HK-2 (cell line): ENCODE measurements at regions not wholly inside any gene's neighbourhood (a gene's known extent, or its start where the extent isn't known, plus 50 kb on each side); places are given as distances from the start of the nearest gene placed in this dataset.
"Not testable (repeated sequence)": the region's sequence is repeated elsewhere in the genome, so short reads cannot be mapped to it uniquely, and the experiment has no call there.

Source experiments
- DNase-seq: peaks from one replicate; pipeline ENCODE4 v3.0.0-alpha.2; 2018; ENCODE audit not compliant: unreplicated experiment

DNA sequence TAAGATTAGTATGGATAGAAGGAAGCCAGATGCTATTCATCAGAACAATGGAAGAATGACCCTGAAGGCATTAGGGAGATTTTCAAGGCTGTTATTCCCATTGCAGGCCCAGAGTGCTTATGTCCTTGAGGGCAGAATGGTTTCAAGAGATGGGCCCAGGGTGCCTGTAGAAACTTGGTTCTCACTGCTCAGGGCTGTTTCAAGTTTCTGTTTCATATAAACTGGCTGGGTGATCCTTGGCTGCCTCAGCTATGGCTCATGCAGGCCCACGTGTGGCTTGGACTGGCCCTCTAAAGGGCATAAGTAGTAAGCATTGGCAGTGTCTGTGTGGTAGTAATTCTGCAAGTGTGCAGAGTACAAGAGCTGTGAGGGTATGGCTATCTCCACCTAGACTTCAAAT lies 540.9 kb upstream of the MAN1A1 start:
- no peak for DNase-seq

DNA sequence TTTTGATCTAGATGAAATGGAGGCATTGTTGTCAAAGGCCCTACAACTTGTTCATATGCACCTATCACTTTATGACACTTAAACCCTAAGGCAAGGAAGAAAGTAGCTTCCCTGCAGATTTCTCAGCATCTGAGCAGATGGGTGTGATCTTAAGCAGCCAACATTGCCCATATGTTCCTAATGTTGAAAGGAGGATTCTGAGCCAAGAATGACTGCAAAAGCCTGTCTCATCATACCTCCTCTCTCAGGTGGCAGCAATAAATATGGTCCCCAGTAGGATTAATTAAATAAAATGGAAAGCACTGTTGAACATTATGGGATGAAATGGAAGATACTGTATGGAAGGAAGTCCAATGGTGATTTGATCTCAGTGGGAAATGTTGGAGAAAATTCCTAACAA lies 538.1 kb upstream of the MAN1A1 start:
- no peak for DNase-seq

DNA sequence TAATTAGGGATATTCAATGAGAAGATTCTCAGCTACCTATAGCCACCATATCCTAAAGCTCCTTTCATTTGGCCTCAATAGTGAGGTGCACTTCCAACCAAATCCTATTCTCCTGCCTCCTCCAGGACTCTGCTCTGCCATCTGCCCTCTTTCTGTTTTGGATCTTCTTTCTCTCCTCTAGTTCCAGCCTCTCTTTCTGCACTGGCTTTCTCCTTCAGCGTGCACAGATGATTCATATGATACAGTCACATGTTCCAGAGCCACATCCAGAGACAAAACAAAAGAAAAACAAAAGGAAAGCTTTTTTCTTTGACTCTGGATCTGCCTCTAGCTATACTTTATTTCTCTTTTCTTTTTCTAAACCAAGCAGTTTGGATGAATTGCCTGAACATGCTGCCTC lies 531.9 kb upstream of the MAN1A1 start:
- no peak for DNase-seq

GRCh38 chr6:119880840-119881239 lies 531.3 kb upstream of the MAN1A1 start:
- no peak for DNase-seq

DNA sequence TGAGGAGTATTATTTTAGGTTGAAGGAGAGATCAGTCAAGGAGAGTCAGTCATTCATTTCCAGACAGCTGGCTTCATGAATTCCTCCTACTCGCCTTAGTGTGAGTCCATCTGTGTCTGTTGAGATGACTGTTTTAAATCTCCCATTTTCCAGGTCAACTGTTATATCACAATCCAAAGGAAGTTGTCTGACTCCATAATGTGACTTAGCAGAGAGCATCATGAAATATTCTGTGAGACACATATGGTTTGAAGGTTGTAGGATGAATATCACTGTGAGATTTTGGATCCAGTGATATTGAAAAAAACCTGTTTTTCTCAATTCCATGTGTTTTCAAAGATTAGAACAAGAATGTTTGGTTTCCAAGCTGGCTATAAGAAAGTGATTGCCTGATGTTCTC lies 530.2 kb upstream of the MAN1A1 start:
- DNase-seq = no peak

DNA sequence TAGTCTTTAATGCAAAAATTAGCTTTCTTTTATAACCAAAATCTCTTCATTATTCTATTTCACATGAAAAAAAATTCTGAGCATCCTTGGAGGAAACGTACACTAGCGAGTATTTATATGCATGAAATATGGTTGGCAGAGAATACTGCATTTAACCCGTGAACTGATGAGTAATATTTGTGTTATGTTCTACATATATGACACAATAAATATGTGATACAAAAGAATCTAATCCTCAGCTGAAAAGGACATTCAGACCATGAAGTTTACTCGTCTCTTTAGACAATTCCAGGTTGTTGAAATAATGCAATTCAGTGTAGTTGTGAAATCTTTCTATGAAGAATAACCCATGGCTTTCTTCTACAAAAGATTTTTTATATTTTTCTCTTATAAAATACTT lies 524.8 kb upstream of the MAN1A1 start:
- DNase-seq = no peak

- DNase-seq = no peak
Measured at GRCh38 chr6:119873107-119873506, 523.5 kb upstream of the MAN1A1 start.

DNA sequence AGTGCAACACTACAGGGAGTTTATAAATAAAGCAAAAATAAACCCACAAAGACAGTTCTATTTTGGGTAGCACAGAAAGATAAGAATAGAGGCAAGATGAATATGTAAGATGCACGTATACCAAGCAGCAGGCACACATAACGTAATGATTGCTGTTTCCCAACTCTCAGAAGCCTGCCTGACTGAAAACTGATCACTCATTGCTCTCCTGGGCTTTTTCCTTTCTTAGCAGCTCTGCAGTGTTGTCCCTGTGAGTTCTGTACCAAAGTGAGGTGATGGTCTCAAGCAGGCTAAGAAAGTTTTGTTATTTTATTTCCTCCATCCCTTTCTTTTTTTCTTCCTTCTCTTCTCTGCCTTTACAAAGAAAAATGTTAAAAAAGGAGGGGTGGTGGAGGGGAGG lies 522.0 kb upstream of the MAN1A1 start:
- no peak for DNase-seq

DNA sequence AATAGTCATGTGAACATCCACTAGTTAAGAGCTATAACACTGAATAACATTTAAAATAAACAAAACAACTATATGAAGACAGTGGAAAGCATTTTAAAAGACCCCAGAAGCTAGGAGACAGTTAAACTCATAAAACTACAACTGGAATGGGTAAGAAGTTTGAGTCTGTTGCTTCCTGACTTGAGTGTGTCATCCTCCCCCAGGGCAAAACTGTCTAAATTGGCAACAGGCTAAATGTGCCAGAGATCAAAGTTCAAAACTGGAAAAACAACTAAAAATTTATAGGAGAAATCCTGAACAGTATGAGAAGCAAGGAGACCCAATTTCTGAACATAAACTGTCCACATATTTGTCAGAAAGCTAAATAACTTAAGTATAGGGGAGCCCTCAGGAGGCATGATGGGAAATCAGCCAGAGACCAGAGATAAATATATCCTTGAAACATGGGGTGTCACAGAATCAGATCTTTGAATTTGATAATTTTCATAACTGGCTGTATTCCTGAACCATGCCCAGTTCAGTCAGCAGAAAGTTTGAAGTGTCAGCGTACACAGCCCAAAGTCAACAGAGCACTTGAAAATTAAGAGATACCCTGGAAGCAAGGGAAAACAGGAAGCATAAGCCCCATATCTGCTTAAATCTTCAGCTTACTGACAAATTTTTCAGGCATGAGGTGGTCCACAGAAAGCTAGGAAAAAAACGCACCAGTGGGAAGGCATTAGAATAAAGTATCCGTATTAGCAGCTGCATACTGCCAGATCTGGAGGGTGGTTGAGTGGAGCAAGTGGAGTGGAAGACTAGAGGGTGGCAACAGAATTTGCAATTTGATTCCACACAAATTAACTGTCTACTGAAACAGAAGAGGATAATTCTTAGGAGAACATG lies 516.1 kb upstream of the MAN1A1 start:
- DNase-seq = no peak

DNA sequence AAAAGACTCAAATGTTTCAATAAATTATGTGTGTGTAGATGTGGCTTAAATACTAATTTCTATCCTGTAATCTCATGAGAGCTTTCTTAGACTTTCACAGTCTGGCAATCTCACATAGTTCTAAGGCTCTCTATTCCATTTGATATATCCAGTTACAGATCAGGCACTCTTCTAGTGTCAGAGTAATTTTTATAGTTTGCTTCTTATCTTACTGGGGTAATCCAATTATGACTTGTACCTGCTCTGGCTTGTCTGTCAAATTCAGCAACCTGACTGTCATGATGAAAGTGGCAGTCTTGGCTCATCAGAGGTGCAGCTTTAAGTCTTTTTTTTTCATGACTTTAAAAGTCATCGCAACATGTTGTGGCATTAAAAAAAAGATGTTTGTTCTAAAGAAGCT lies 513.2 kb upstream of the MAN1A1 start:
- DNase-seq = no peak

- no peak for DNase-seq
Measured at GRCh38 chr6:119858901-119859300, 509.3 kb upstream of the MAN1A1 start.

- no peak for DNase-seq
Measured at GRCh38 chr6:119856136-119856535, 506.6 kb upstream of the MAN1A1 start.

DNA sequence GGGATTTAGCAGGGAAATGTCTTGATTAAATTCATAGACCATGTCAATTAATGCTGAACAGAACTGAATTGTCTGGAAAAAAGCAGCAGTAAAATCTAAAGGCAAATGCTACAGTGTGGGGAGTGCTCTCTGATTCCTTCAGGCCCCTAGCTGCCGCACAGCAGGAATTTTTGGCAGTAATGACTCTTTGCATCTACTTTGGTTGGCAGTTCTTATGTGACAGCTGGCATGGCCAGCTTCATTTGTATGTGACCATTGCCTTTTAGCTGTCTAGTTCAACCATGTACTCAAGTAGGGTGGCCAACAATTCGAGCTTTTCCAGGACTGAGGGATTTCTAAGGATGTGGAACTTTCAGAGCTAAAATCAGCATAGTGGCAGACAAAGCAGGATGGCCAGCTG lies 499.1 kb upstream of the MAN1A1 start:
- DNase-seq = no peak

DNA sequence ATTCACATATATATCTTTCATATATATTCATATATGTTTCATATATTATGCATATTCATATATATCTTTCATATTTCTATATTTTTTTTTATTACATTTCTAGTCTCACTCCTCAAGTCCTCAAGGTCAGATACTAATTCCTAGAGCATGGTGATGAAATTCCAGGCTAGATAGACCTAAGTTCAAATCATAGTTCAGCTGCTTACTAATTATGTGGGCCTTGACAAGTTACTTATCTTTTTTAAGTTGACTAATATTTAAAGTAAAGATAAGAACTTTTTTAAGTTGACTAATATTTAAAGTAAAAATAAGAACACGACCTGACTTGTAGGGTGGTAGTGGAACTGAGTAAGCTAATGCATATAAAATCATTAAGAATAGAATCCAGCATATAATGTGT lies 495.6 kb upstream of the MAN1A1 start:
- DNase-seq = no peak

GRCh38 chr6:119844387-119844786 lies 494.8 kb upstream of the MAN1A1 start:
- no peak for DNase-seq

GRCh38 chr6:119842191-119842590 lies 492.6 kb upstream of the MAN1A1 start:
- DNase-seq = no peak

GRCh38 chr6:119838043-119838442 lies 488.5 kb upstream of the MAN1A1 start:
- no peak for DNase-seq

GRCh38 chr6:119834418-119834817 lies 484.9 kb upstream of the MAN1A1 start:
- DNase-seq = no peak

GRCh38 chr6:119832411-119832810 lies 482.9 kb upstream of the MAN1A1 start:
- DNase-seq = no peak

DNA sequence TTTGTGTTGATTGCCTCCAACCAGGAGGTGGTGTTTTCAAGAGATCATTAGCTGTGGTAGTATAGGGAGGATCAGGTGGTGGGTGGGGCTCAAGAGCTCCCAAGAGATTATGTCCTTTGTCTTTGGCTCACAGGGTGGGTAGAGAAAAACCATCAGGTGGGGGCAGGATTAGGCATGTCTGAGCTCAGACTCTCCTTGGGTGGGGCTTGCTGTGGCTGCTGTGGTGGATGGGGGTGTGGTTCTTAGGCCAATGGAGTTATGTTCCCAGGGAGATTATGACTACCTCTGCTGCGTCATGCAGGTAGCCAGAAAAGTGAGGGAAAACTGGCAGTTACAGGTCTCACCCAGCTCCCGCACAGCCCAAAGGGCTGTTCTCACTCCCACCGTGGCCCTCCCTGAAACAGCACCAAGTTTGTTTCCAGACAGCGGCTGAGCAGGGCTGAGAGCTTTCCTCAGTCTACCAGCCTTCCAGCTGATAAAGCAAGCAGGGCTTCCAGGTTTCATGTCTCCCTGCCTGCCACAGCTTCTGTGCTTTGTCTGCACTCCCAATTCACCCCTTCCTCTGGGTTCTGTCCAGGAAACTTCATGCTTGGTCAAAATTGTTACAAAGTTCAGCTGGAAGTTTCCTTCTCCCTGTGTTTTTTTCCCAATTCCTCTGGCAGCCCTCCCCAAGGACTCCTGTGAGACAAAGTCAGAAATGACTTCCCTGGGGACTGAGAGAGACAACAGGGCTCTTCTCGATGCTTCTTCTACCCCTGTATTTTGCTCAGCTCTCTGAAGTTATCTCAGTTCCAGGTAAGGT lies 481.1 kb upstream of the MAN1A1 start:
- DNase-seq = no peak

- no peak for DNase-seq
Measured at GRCh38 chr6:119830069-119830468, 480.5 kb upstream of the MAN1A1 start.

GRCh38 chr6:119829499-119829898 lies 479.9 kb upstream of the MAN1A1 start:
- not testable (repeated sequence) for DNase-seq

- DNase-seq = no peak
Measured at GRCh38 chr6:119829006-119829405, 479.4 kb upstream of the MAN1A1 start.
